Epithelial cell of proximal tubule (primary cell): ENCODE measurements at regions not wholly inside any gene's neighbourhood (a gene's known extent, or its start where the extent isn't known, plus 50 kb on each side); places are given as distances from the start of the nearest gene placed in this dataset.

Experiments
- DNase-seq: peaks from one replicate; pipeline ENCODE4 v3.0.0-alpha.2; 2011; ENCODE audit warnings: low read depth
- H3K4me3 ChIP-seq: 2 replicates; pipeline ENCODE4 v1.5.1; 2011; ENCODE audit warnings: low read depth, mild to moderate bottlenecking, low read length
- CTCF ChIP-seq: conservative IDR thresholded peaks from 2 replicates; pipeline ENCODE4 v1.5.1; 2012; ENCODE audit warnings: low read depth, mild to moderate bottlenecking, low read length

DNA sequence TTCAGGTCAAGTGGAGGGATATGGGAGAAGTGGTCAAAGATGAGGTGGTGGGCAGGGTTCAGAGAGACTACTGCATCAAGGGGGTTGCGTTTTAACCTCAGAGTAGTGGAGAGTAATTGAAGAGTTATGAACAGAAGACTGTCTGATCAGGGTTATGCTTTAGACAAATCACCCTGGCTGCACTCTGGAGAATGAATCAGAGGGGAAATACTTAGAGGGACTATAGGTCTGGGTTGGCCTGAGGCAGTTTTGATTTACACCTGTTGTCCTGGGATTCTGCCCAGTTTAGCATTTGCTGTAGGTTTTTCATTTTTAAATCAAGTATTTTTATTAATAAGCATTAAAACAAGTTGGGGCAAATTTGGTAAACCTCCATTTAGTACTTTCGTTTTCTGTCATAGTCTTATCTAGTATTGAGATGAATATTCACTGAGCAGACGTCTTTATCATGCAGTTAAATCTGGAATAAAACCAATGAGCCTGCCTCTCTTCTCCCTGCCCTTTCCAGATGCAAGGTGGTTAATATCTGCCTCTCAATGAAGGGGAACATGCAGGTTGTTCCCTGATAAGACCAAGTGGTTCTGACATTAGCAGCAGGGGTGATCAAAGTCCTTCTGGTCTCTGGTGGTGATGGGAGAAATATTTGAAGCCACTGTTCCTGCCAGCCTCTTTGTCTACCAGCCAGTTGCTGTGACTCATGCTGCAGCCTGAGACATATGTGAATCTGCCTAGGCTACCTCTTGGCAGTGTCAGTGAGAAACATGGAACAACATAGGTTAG is 116.0 kb upstream of the RPS6KA3 start:
- H3K4me3 ChIP-seq, result no peak overlapping the region
- no peak for DNase-seq
- no peak for TF ChIP-seq CTCF

GRCh38 chrX:20382082-20382481 is 115.4 kb upstream of the RPS6KA3 start:
- DNase-seq, result no peak
- no peak overlapping the region for H3K4me3 ChIP-seq
- no peak for TF ChIP-seq CTCF

- DNase-seq, result no peak
- no peak for TF ChIP-seq CTCF
- no peak overlapping the region for H3K4me3 ChIP-seq
Observed at GRCh38 chrX:20378233-20378920, 111.7 kb upstream of the RPS6KA3 start.

- no peak for DNase-seq
- TF ChIP-seq CTCF, result no peak
- no peak overlapping the region for H3K4me3 ChIP-seq
Observed at GRCh38 chrX:20374900-20375438, 108.3 kb upstream of the RPS6KA3 start.

- no peak for TF ChIP-seq CTCF
- DNase-seq, result no peak
- no peak overlapping the region for H3K4me3 ChIP-seq
Observed at GRCh38 chrX:20374450-20374849, 107.7 kb upstream of the RPS6KA3 start.

DNA sequence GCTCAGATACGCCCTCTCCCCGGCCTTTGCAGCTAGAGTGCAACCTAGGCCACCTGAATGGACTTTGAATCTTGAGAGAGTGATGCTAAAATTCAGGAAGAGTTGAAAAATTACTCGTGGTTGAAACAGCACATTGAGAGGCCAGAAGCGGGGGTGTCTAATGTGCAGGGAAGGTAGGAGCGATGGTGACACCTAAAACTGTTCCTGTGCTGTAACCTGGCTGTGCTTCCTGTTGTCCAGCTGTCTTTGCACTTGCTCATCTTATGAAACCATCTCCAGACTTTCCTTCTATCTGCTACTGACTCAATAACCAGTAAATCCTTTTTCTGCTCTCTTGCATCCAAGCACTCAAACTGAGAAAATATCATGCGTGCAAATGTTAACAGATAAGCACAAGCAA is 106.4 kb upstream of the RPS6KA3 start:
- no peak for TF ChIP-seq CTCF
- H3K4me3 ChIP-seq, result no peak overlapping the region
- no peak for DNase-seq
